ENCODE measurements at regions not wholly inside any gene's neighbourhood (a gene's known extent, or its start where the extent isn't known, plus 50 kb on each side); places are given as distances from the start of the nearest gene placed in this dataset.
"Not testable (repeated sequence)": the region's sequence is repeated elsewhere in the genome, so short reads cannot be mapped to it uniquely, and the experiment has no call there.

GRCh38 chr5:110812639-110813038 lies 73.8 kb downstream of the SLC25A46 start:
- DNase-seq (ENCODE audit: low read depth): no peak

- DNase-seq (ENCODE audit: low read depth): no peak
Measured at GRCh38 chr5:110815916-110816605, 77.3 kb downstream of the SLC25A46 start.

GRCh38 chr5:110817459-110817858 lies 78.7 kb downstream of the SLC25A46 start:
- DNase-seq (ENCODE audit: low read depth): no peak

GRCh38 chr5:110823571-110823970 lies 84.8 kb downstream of the SLC25A46 start:
- DNase-seq (ENCODE audit: low read depth): no peak

GRCh38 chr5:110824936-110825441 lies 86.2 kb downstream of the SLC25A46 start:
- no peak for DNase-seq (ENCODE audit: low read depth)

GRCh38 chr5:110832683-110833082 lies 93.9 kb downstream of the SLC25A46 start:
- DNase-seq (ENCODE audit: low read depth): no peak

GRCh38 chr5:110834933-110835332 lies 96.1 kb downstream of the SLC25A46 start:
- not testable (repeated sequence) for DNase-seq (ENCODE audit: low read depth)

- no peak for DNase-seq (ENCODE audit: low read depth)
Measured at GRCh38 chr5:110836851-110837250, 98.0 kb downstream of the SLC25A46 start.

GRCh38 chr5:110838357-110838756 lies 99.5 kb downstream of the SLC25A46 start:
- DNase-seq (ENCODE audit: low read depth): not testable (repeated sequence)

- DNase-seq (ENCODE audit: low read depth): no peak
Measured at GRCh38 chr5:110838961-110839360, 100.2 kb downstream of the SLC25A46 start.

GRCh38 chr5:110840347-110840960 lies 101.6 kb downstream of the SLC25A46 start:
- DNase-seq (ENCODE audit: low read depth): no peak

GRCh38 chr5:110841137-110841536 lies 102.3 kb downstream of the SLC25A46 start:
- DNase-seq (ENCODE audit: low read depth): no peak

GRCh38 chr5:110842948-110843347 lies 104.1 kb downstream of the SLC25A46 start:
- DNase-seq (ENCODE audit: low read depth): no peak

GRCh38 chr5:110844251-110844650 lies 105.4 kb downstream of the SLC25A46 start:
- DNase-seq (ENCODE audit: low read depth): no peak

GRCh38 chr5:110846398-110847001 lies 107.7 kb downstream of the SLC25A46 start:
- no peak for DNase-seq (ENCODE audit: low read depth)

- no peak for DNase-seq (ENCODE audit: low read depth)
Measured at GRCh38 chr5:110851357-110851756, 112.5 kb downstream of the SLC25A46 start.

GRCh38 chr5:110852053-110852452 lies 113.2 kb downstream of the SLC25A46 start:
- DNase-seq (ENCODE audit: low read depth): no peak

GRCh38 chr5:110852541-110852940 lies 113.7 kb downstream of the SLC25A46 start:
- DNase-seq (ENCODE audit: low read depth): no peak

GRCh38 chr5:110853267-110853666 lies 114.5 kb downstream of the SLC25A46 start:
- peak; percentile 12 for DNase-seq (ENCODE audit: low read depth)

GRCh38 chr5:110854200-110854599 lies 115.4 kb downstream of the SLC25A46 start:
- DNase-seq (ENCODE audit: low read depth): no peak

- DNase-seq (ENCODE audit: low read depth): no peak
Measured at GRCh38 chr5:110855961-110856360, 117.2 kb downstream of the SLC25A46 start.

- no peak for DNase-seq (ENCODE audit: low read depth)
Measured at GRCh38 chr5:110865400-110866094, 126.7 kb downstream of the SLC25A46 start.

- DNase-seq (ENCODE audit: low read depth): no peak
Measured at GRCh38 chr5:110869927-110870326, 131.1 kb downstream of the SLC25A46 start.

All from fibroblast of gingiva (primary cell).